K562 (cell line): ENCODE measurements at regions not wholly inside any gene's neighbourhood (a gene's known extent, or its start where the extent isn't known, plus 50 kb on each side); places are given as distances from the start of the nearest gene placed in this dataset.

Experiments used
- ATAC-seq: fragments of 200-7000 bp; cut with Tn5 transposase; 3 replicates; pipeline ENCODE4 v1.9.1; 2020; ENCODE audit warnings: moderate library complexity
- BruUV-seq: library from RNA; stranded (reverse); fragments of 400-500 nt; replicated peaks from 2 replicates; lab custom pipeline; 2021; lab: Mats Ljungman, UMichigan
- CTCF ChIA-PET: fragments of 300-600 bp; formaldehyde crosslinking; extraction: SDS; loops from one replicate; lab custom pipeline; 2021; ENCODE audit warnings: low intra/inter-chr PET ratio; lab: Yijun Ruan, JAX
- POLR2A ChIA-PET: fragments of 300-600, 350-650 bp; sonication (Branson Sonifier 250); formaldehyde crosslinking; extraction: SDS; loops from one replicate; lab custom pipeline; 2021; ENCODE audit warnings: antibody characterized with exemption, inconsistent platforms; lab: Yijun Ruan, JAX
- DNase-seq, 4 experiments: peaks; one replicate each; pipeline versions ENCODE4 v3.0.0 to v3.0.0-alpha.2; 2011 to 2018; ENCODE audit warnings: low spot score in 3 of 4, mixed read lengths in 3 of 4; ENCODE audit errors: extremely low read depth in 1 of 4
- FAIRE-seq: peaks from 2 replicates; lab custom pipeline; 2011; peaks lifted over from hg19 to GRCh38; lab: Jason Lieb, UNC
- H2AFZ ChIP-seq: 2 replicates; pipeline ENCODE4 v1.6.0; 2011; ENCODE audit warnings: low read depth, low read length, control low read depth, inconsistent platforms
- H3K27ac ChIP-seq: fragments of 200-600 bp; 3 replicates; pipeline ENCODE4 v1.8.0; 2011; ENCODE audit warnings: low read depth, mild to moderate bottlenecking, control low read depth, inconsistent platforms, low read length, moderate library complexity, mixed read lengths; ENCODE audit errors: extremely low read depth
- H3K27me3 ChIP-seq, 2 experiments: fragments of 300-600 bp in 1 of 2; 2 replicates in 1 of 2; 3 replicates in 1 of 2; pipeline versions ENCODE4 v1.6.0 to v1.8.0; 2011; ENCODE audit warnings: inconsistent platforms in 2 of 2, low read length in 2 of 2, mild to moderate bottlenecking in 1 of 2, mixed read lengths in 1 of 2, moderate library complexity in 1 of 2; ENCODE audit not compliant: control insufficient read depth in 2 of 2, insufficient read depth in 2 of 2
- H3K36me3 ChIP-seq: fragments of 300-600 bp; 3 replicates; pipeline ENCODE4 v1.8.0; 2011; ENCODE audit warnings: mild to moderate bottlenecking, low read length, inconsistent platforms; ENCODE audit not compliant: control insufficient read depth, insufficient read depth
- H3K4me1 ChIP-seq, 2 experiments: fragments of 200-600 bp in 1 of 2; replicated peaks in 1 of 2; 2 replicates in 1 of 2; 3 replicates in 1 of 2; pipeline versions ENCODE4 v1.5.1 to v1.8.0; 2011; ENCODE audit warnings: inconsistent platforms in 2 of 2, low read length in 2 of 2, mild to moderate bottlenecking in 1 of 2, mixed read lengths in 1 of 2, moderate library complexity in 1 of 2; ENCODE audit not compliant: control insufficient read depth in 2 of 2, insufficient read depth in 2 of 2
- H3K4me2 ChIP-seq: 2 replicates; pipeline ENCODE4 v1.6.1; 2011; ENCODE audit warnings: low read length, control low read depth, inconsistent platforms, mixed read lengths; ENCODE audit not compliant: insufficient read depth
- H3K4me3 ChIP-seq: fragments of 200-600 bp; sonication (generic), shearing (Covaris generic); 2 replicates; pipeline ENCODE4 v1.5.1; 2016; ENCODE audit warnings: control low read depth, inconsistent platforms
- H3K79me2 ChIP-seq: fragments of 200-600 bp; 3 replicates; pipeline ENCODE4 v1.8.0; 2011; ENCODE audit warnings: low read length, inconsistent platforms; ENCODE audit not compliant: control insufficient read depth, insufficient read depth
- H3K9ac ChIP-seq, 2 experiments: 2 replicates each; pipeline versions ENCODE4 v1.6.0 to v1.6.1; 2011; ENCODE audit warnings: low read depth in 2 of 2, low read length in 2 of 2, control low read depth in 1 of 2, inconsistent platforms in 1 of 2, mild to moderate bottlenecking in 1 of 2, mixed read lengths in 1 of 2; ENCODE audit not compliant: insufficient read depth in 1 of 2
- H3K9me1 ChIP-seq: one replicate; pipeline ENCODE4 v1.6.0; 2011; ENCODE audit warnings: inconsistent platforms, mild to moderate bottlenecking, low read length, moderate library complexity; ENCODE audit not compliant: control insufficient read depth, insufficient read depth
- H3K9me3 ChIP-seq: replicated peaks from 2 replicates; pipeline ENCODE4 v1.5.1; 2011; ENCODE audit warnings: low read depth, low read length, inconsistent platforms; ENCODE audit not compliant: control insufficient read depth, insufficient read depth
- H4K20me1 ChIP-seq: replicated peaks from 2 replicates; pipeline ENCODE4 v1.6.1; 2011; ENCODE audit warnings: low read length, inconsistent platforms, mixed read lengths; ENCODE audit not compliant: control insufficient read depth, insufficient read depth
- DIDO1 ChIP-seq: fragments of 450-650 bp; IDR thresholded peaks from 2 replicates; pipeline ENCODE4 v1.6.1; 2016; ENCODE audit warnings: low read depth, missing biosample characterization, missing genetic modification characterization
- NBN ChIP-seq: fragments of 450-650 bp; IDR thresholded peaks from 2 replicates; pipeline ENCODE4 v1.6.1; 2016; ENCODE audit warnings: low read depth, mild to moderate bottlenecking
- POLR2G ChIP-seq: fragments of 200-400 bp; formaldehyde crosslinking; IDR thresholded peaks from 2 replicates; pipeline ENCODE4 v1.6.1; 2017; ENCODE audit warnings: low read depth, mild to moderate bottlenecking, antibody characterized with exemption, low read length, moderate library complexity
- ZNF184 ChIP-seq: sonication (generic); formaldehyde crosslinking; IDR thresholded peaks from 2 replicates; pipeline ENCODE4 v1.5.0; 2020; ENCODE audit warnings: missing genetic modification reagents
- WGBS: fragments of 100-300 bp; shearing (Covaris generic); methylation state at CpG from one replicate; pipeline ENCODE4 v1.1.6; 2016; ENCODE audit warnings: low coverage, mixed read lengths; ENCODE audit not compliant: insufficient coverage; ENCODE audit errors: missing lambda C conversion rate; 5-methylcytosine and 5-hydroxymethylcytosine counted together
- in situ Hi-C: fragments of 300-500 bp; cut with MboI; formaldehyde crosslinking; loops from 4 replicates; pipeline ENCODE4 v1.15.0; 2018; ENCODE audit warnings: inconsistent platforms, mixed read lengths
- intact Hi-C: fragments of 100-400 bp; cut with micrococcal nuclease; formaldehyde crosslinking; loops from 2 replicates; pipeline ENCODE4 v1.14.2; 2022
- TF ChIP-seq, protein P1 (sequence below): fragments of 450-650 bp; formaldehyde crosslinking; IDR thresholded peaks from 2 replicates; pipeline ENCODE4 v1.4.0; 2020; ENCODE audit warnings: mild to moderate bottlenecking, mixed read lengths

DNA sequence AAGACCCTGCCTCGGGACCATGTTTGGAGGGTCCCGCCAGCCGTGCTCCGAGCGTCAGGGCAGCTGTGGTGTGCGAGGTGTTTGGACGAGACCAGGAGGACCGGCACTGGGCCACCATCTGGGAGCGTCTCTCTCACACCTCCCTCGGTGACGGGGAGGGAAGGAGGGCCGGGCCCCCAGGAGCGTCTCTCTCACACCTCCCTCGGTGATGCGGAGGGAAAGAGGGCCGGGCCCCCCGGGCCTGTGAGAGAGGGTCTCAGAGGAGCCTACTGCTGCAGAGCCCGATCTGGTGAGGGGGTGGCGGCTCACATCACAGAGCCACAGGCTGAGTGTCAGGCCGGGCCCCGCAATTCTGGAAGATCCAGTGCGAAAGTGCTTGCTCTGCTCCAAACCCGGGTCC is 65.8 kb upstream of the CFAP46 start:
- 2% methylated on average over 11 of the region's 23 CpGs for whole genome bisulfite sequencing
- peaks cover 0 to 39% of the 10 kb centered on the region in 2 experiments; a peak in 2 of 5 replicates for H3K27me3 ChIP-seq

DNA sequence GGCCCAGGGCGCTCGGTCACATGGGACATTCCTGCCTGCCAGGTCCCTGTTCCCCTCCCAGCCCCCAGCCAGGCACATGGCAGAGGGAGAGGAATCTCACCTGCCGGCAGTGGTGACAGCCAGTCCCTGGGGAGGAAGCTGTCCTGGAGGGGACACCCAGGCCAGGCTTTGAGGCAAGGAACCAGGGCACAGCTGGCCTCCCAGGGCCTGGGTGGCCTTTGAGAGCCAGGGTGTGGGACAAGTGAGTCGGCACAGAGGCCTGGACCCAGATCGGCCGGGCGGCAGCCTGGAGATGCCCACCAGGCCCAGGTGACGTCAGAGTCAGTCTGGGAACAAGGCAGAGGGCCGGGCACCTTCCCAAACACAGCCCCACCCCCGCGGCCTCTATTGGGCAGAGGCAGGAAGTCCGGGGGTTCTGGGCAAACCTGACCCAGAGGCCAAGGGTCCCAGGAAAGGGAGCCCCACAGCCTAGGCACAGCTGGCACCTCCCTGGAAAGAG is 65.0 kb upstream of the CFAP46 start:
- H3K9me3 ChIP-seq, result no peaks in the 10 kb centered on the region
- FAIRE-seq (no peak), ATAC-seq (no peak), DNase-seq (no peak)
- CTCF ChIA-PET, result no interaction called here
- H3K36me3 ChIP-seq, result no peaks in the 10 kb centered on the region
- intact Hi-C loops, result no loop called here
- no peaks in the 10 kb centered on the region for H3K79me2 ChIP-seq
- WGBS, result 4% methylated on average over 7 of the region's 12 CpGs
- in situ Hi-C loops, result no loop called here
- H3K4me1 ChIP-seq, result peaks cover 0 to 20% of the 10 kb centered on the region in 2 experiments; a peak in 3 of 5 replicates
- peaks cover 0 to 39% of the 10 kb centered on the region in 2 experiments; a peak in 2 of 5 replicates for H3K27me3 ChIP-seq
- no peak overlapping the region for H2AFZ ChIP-seq
- H3K9me1 ChIP-seq, result no peaks in the 10 kb centered on the region
- H3K4me3 ChIP-seq, result no peak overlapping the region
- no peak overlapping the region for H3K9ac ChIP-seq
- H4K20me1 ChIP-seq, result no peaks in the 10 kb centered on the region
- H3K27ac ChIP-seq, result no peak overlapping the region
- POLR2A ChIA-PET, result no interaction called here
- BruUV-seq, result no TSS peak
- no peak overlapping the region for H3K4me2 ChIP-seq
- no peak for TF ChIP-seq DIDO1 (tag)
- TF ChIP-seq POLR2G, result no peak

More for the DNA sequence above, 65.8 kb upstream of the CFAP46 start:
- H4K20me1 ChIP-seq, result no peaks in the 10 kb centered on the region
- no peaks in the 10 kb centered on the region for H3K79me2 ChIP-seq
- no peak overlapping the region for H3K27ac ChIP-seq
- H3K4me1 ChIP-seq, result peaks cover 0 to 28% of the 10 kb centered on the region in 2 experiments; a peak in 3 of 5 replicates
- ChIA-PET POLR2A (no interaction called here), CTCF (no interaction called here)
- ATAC-seq, result no peak
- DNase-seq, result no peak
- H3K4me3 ChIP-seq, result no peak overlapping the region
- no TSS peak for BruUV-seq
- no peak for FAIRE-seq
- intact Hi-C loops (no loop called here), in situ Hi-C loops (no loop called here)
- H3K9ac ChIP-seq, result no peak overlapping the region
- H3K9me1 ChIP-seq, result no peaks in the 10 kb centered on the region
- H3K4me2 ChIP-seq, result no peak overlapping the region
- no peaks in the 10 kb centered on the region for H3K36me3 ChIP-seq
- no peak overlapping the region for H2AFZ ChIP-seq
- no peaks in the 10 kb centered on the region for H3K9me3 ChIP-seq
- TF ChIP-seq NBN (no peak), ZNF184 (CRISPR knock-in tag) (no peak)
- TF ChIP-seq, protein P1, sequence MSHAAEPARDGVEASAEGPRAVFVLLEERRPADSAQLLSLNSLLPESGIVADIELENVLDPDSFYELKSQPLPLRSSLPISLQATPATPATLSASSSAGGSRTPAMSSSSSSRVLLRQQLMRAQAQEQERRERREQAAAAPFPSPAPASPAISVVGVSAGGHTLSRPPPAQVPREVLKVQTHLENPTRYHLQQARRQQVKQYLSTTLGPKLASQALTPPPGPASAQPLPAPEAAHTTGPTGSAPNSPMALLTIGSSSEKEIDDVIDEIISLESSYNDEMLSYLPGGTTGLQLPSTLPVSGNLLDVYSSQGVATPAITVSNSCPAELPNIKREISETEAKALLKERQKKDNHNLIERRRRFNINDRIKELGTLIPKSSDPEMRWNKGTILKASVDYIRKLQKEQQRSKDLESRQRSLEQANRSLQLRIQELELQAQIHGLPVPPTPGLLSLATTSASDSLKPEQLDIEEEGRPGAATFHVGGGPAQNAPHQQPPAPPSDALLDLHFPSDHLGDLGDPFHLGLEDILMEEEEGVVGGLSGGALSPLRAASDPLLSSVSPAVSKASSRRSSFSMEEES (CRISPR knock-in tag), result no peak
- TF ChIP-seq, all 486 proteins: peak for 0
